Liver (tissue), 7 donors: ENCODE measurements at regions not wholly inside any gene's neighbourhood (a gene's known extent, or its start where the extent isn't known, plus 50 kb on each side); places are given as distances from the start of the nearest gene placed in this dataset.

ENCODE experiments used
- DNase-seq: peaks from one replicate; pipeline ENCODE4 v3.0.0-alpha.2; 2017; ENCODE audit warnings: low spot score
- H3K27ac ChIP-seq, 2 donors: one replicate each; pipeline ENCODE4 v1.7.0; 2013; ENCODE audit warnings: inconsistent platforms in 2 of 2, low read length in 2 of 2, control low read depth in 1 of 2, low read depth in 1 of 2, mild to moderate bottlenecking in 1 of 2
- H3K27me3 ChIP-seq, 4 donors: one replicate each; pipeline versions ENCODE4 v1.6.1 to v1.7.0; 2013; ENCODE audit warnings: low read length in 3 of 4, inconsistent platforms in 1 of 4, mild to moderate bottlenecking in 1 of 4, moderate library complexity in 1 of 4; ENCODE audit not compliant: control insufficient read depth in 4 of 4, insufficient read depth in 4 of 4
- H3K36me3 ChIP-seq, 4 donors: one replicate each; pipeline versions ENCODE4 v1.6.1 to v1.7.0; 2013; ENCODE audit warnings: low read length in 3 of 4, mild to moderate bottlenecking in 3 of 4, low read depth in 1 of 4, moderate library complexity in 1 of 4; ENCODE audit not compliant: control insufficient read depth in 4 of 4, insufficient read depth in 3 of 4
- H3K4me1 ChIP-seq, 4 donors: one replicate each; pipeline versions ENCODE4 v1.6.1 to v1.7.0; 2013; ENCODE audit warnings: low read length in 3 of 4, mild to moderate bottlenecking in 3 of 4, moderate library complexity in 1 of 4; ENCODE audit not compliant: control insufficient read depth in 4 of 4, insufficient read depth in 4 of 4
- H3K4me3 ChIP-seq, 3 donors: one replicate each; pipeline versions ENCODE4 v1.6.1 to v1.7.0; 2013; ENCODE audit warnings: low read length in 3 of 3, control low read depth in 1 of 3, low read depth in 1 of 3, mild to moderate bottlenecking in 1 of 3
- H3K9ac ChIP-seq, 2 donors: one replicate each; pipeline ENCODE4 v1.7.0; 2013; ENCODE audit warnings: low read length in 2 of 2, mild to moderate bottlenecking in 2 of 2, moderate library complexity in 2 of 2, control low read depth in 1 of 2, low read depth in 1 of 2
- H3K9me3 ChIP-seq, 4 donors: one replicate each; pipeline versions ENCODE4 v1.6.1 to v1.7.0; 2013; ENCODE audit warnings: low read length in 3 of 4; ENCODE audit not compliant: control insufficient read depth in 4 of 4
- ATF3 ChIP-seq: IDR thresholded peaks from 2 replicates; pipeline ENCODE4 v1.6.1; 2016; ENCODE audit warnings: antibody characterized with exemption
- FOXA2 ChIP-seq: IDR thresholded peaks from 2 replicates; pipeline ENCODE4 v1.6.1; 2016; ENCODE audit warnings: antibody characterized with exemption
- GABPA ChIP-seq, 2 donors: IDR thresholded peaks in 1 of 2; conservative IDR thresholded peaks in 1 of 2; 2 replicates each; pipeline ENCODE4 v1.6.1; 2016; ENCODE audit warnings: antibody characterized with exemption in 2 of 2, mild to moderate bottlenecking in 1 of 2, moderate library complexity in 1 of 2
- HNF4G ChIP-seq: IDR thresholded peaks from 2 replicates; pipeline ENCODE4 v1.6.1; 2016; ENCODE audit warnings: antibody characterized with exemption
- JUND ChIP-seq, 2 donors: IDR thresholded peaks; 2 replicates each; pipeline ENCODE4 v1.6.1; 2016; ENCODE audit warnings: antibody characterized with exemption in 2 of 2
- MAX ChIP-seq: IDR thresholded peaks from 2 replicates; pipeline ENCODE4 v1.6.1; 2016; ENCODE audit warnings: antibody characterized with exemption
- RAD21 ChIP-seq, 2 donors: IDR thresholded peaks; 2 replicates each; pipeline ENCODE4 v1.6.1; 2016; ENCODE audit warnings: antibody characterized with exemption in 2 of 2, mild to moderate bottlenecking in 2 of 2
- RXRA ChIP-seq, 2 donors: IDR thresholded peaks; 2 replicates each; pipeline ENCODE4 v1.6.1; 2017 to 2018; ENCODE audit warnings: antibody characterized with exemption in 2 of 2, mild to moderate bottlenecking in 1 of 2
- SP1 ChIP-seq: IDR thresholded peaks from 2 replicates; pipeline ENCODE4 v1.6.1; 2018; ENCODE audit warnings: antibody characterized with exemption, mild to moderate bottlenecking
- TAF1 ChIP-seq: conservative IDR thresholded peaks from 2 replicates; pipeline ENCODE4 v1.6.1; 2016; ENCODE audit warnings: antibody characterized with exemption, mild to moderate bottlenecking
- YY1 ChIP-seq: IDR thresholded peaks from 2 replicates; pipeline ENCODE4 v1.6.1; 2016; ENCODE audit warnings: antibody characterized with exemption, mild to moderate bottlenecking
- ZBTB33 ChIP-seq: IDR thresholded peaks from 2 replicates; pipeline ENCODE4 v1.6.1; 2016; ENCODE audit warnings: antibody characterized with exemption
- WGBS: extraction: QIAGEN DNeasy Blood & Tissue Kit; methylation state at CpG from one replicate; pipeline ENCODE4 v1.1.7; 2013; 5-methylcytosine and 5-hydroxymethylcytosine counted together
- TF ChIP-seq, protein P1 (sequence below): IDR thresholded peaks from 2 replicates; pipeline ENCODE4 v1.6.1; 2016; ENCODE audit warnings: antibody characterized with exemption, mild to moderate bottlenecking
- donor health status: healthy.
- donor health status: healthy.
- donor health status: healthy.
- donor health status: healthy.

- Histone ChIP-seq H3K27ac (no peak overlapping the region), H3K4me1 (no peaks in the 10 kb centered on the region), H3K9me3 (peaks cover 0 to 1% (median 0%) of the 10 kb centered on the region in 4 donors), H3K36me3 (no peaks in the 10 kb centered on the region), H3K27me3 (peaks cover 0 to 3% (median 0%) of the 10 kb centered on the region in 4 donors), H3K9ac (no peak overlapping the region), H3K4me3 (no peak overlapping the region)
- TF ChIP-seq MAX (no peak), GABPA (IDR thresholded peaks at IDR 0.05 in 1 of 2, conservative IDR thresholded peaks at IDR 0.05 in 1 of 2) (no peak), TAF1 (no peak), FOXA2 (no peak), RXRA (IDR thresholded peaks at IDR 0.05) (no peak), JUND (IDR thresholded peaks at IDR 0.05) (no peak)
- TF ChIP-seq, protein P1, sequence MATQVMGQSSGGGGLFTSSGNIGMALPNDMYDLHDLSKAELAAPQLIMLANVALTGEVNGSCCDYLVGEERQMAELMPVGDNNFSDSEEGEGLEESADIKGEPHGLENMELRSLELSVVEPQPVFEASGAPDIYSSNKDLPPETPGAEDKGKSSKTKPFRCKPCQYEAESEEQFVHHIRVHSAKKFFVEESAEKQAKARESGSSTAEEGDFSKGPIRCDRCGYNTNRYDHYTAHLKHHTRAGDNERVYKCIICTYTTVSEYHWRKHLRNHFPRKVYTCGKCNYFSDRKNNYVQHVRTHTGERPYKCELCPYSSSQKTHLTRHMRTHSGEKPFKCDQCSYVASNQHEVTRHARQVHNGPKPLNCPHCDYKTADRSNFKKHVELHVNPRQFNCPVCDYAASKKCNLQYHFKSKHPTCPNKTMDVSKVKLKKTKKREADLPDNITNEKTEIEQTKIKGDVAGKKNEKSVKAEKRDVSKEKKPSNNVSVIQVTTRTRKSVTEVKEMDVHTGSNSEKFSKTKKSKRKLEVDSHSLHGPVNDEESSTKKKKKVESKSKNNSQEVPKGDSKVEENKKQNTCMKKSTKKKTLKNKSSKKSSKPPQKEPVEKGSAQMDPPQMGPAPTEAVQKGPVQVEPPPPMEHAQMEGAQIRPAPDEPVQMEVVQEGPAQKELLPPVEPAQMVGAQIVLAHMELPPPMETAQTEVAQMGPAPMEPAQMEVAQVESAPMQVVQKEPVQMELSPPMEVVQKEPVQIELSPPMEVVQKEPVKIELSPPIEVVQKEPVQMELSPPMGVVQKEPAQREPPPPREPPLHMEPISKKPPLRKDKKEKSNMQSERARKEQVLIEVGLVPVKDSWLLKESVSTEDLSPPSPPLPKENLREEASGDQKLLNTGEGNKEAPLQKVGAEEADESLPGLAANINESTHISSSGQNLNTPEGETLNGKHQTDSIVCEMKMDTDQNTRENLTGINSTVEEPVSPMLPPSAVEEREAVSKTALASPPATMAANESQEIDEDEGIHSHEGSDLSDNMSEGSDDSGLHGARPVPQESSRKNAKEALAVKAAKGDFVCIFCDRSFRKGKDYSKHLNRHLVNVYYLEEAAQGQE: no peak
- DNase-seq: no peak
- 79% methylated on average over 5 of the region's 5 CpGs for WGBS
Measured at GRCh38 chr1:209324901-209325871, 258.3 kb upstream of the CAMK1G start.

- no peaks in the 10 kb centered on the region for H3K4me1 ChIP-seq
- H3K36me3 ChIP-seq: no peaks in the 10 kb centered on the region
- H3K27me3 ChIP-seq: peaks cover 0 to 3% (median 0%) of the 10 kb centered on the region in 4 donors
- WGBS: 67% methylated on average over 2 of the region's 2 CpGs
- no peaks in the 10 kb centered on the region for H3K9me3 ChIP-seq
- no peak for DNase-seq
- no peak overlapping the region for H3K9ac ChIP-seq
- H3K4me3 ChIP-seq: no peak overlapping the region
- no peak overlapping the region for H3K27ac ChIP-seq
- TF ChIP-seq, protein P1: no peak
- TF ChIP-seq ATF3 (no peak), SP1 (no peak), YY1 (no peak), ZBTB33 (no peak), GABPA (IDR thresholded peaks at IDR 0.05 in 1 of 2, conservative IDR thresholded peaks at IDR 0.05 in 1 of 2) (no peak), MAX (no peak), RAD21 (IDR thresholded peaks at IDR 0.05) (no peak), HNF4G (no peak)
Measured at GRCh38 chr1:209326076-209326475, 257.4 kb upstream of the CAMK1G start.
